SK-N-MC (cell line): ENCODE measurements at regions not wholly inside any gene's neighbourhood (a gene's known extent, or its start where the extent isn't known, plus 50 kb on each side); places are given as distances from the start of the nearest gene placed in this dataset.

Experiments
- EZH2 ChIP-seq: fragments of 200-600 bp; sonication (generic); IDR thresholded peaks from one replicate; pipeline ENCODE4 v1.6.1; 2017; ENCODE audit warnings: antibody characterized with exemption
- FOXP2 ChIP-seq: optimal IDR thresholded peaks from 2 replicates; pipeline ENCODE3; 2011; ENCODE audit warnings: mild to moderate bottlenecking, moderate library complexity; ENCODE audit not compliant: insufficient read depth; ENCODE audit errors: extremely low read length, control extremely low read depth
- POLR2AphosphoS5 ChIP-seq: IDR thresholded peaks from 2 replicates; pipeline ENCODE4 v1.6.1; 2012; ENCODE audit warnings: mild to moderate bottlenecking, low read depth, low read length, borderline replicate concordance

DNA sequence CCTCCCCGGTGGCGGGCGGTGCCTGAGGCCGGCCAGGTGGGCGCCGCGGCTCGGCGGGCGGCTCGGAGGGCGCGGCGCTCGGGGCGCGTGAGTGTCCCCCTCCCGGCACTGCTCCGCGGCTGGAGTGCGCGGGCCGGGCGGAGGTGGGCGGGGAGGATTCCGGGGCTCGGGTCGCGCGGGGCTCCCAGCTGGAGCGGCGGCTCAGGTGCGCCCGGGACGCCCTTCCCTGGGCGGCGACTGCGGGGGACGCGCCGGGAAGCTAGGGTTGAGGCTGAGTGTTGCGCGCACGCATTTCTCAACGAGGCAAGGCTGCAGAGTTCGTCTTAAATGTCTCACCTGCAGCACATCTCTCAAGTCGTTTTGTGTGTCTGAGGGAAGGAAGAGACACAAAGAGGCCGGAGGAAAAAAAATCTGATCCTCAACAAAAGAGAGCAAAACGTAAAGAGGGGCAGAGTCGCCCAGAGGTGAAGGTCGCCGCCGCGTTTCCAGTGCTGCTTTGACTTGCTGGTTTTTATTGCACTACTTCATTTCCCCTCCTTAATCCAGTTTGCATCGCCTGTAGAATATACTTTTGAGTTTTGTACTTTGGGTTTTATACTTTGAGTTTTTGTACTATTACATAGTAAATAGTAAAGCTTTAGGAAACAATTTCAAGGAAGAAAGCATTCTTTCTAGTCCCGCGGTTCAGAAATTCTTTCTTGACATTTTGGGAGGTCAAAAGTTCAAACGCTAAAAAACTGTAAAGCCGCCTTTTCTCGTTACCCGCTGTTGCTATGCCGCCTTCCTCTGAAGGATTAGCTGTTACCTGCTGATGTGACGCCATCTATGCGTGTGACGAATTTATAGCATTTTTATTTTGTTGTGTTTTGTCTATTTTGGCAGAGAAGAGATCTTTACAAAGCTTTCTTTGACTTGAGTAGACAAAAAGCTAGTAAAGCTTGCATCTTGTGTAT lies 106.5 kb upstream of the STOX2 start:
- no peak for TF ChIP-seq POLR2AphosphoS5
- no peak for TF ChIP-seq EZH2
- no peak for TF ChIP-seq FOXP2
